Trophoblast cell (in vitro differentiated cells and primary cell): ENCODE measurements at regions not wholly inside any gene's neighbourhood (a gene's known extent, or its start where the extent isn't known, plus 50 kb on each side); places are given as distances from the start of the nearest gene placed in this dataset.

Experiments used
- DNase-seq, 2 donors: peaks; one replicate each; pipeline ENCODE4 v3.0.0-alpha.2; 2016
- H2AFZ ChIP-seq: 2 replicates; pipeline ENCODE4 v1.6.1; 2013; ENCODE audit warnings: low read length, moderate library complexity, mild to moderate bottlenecking; ENCODE audit not compliant: insufficient read depth, poor library complexity
- H2AK5ac ChIP-seq: 2 replicates; pipeline ENCODE4 v1.6.1; 2013; ENCODE audit warnings: mild to moderate bottlenecking, low read length
- H2BK120ac ChIP-seq: 2 replicates; pipeline ENCODE4 v1.6.1; 2013; ENCODE audit warnings: low read length, mild to moderate bottlenecking, moderate library complexity; ENCODE audit not compliant: insufficient read depth, poor library complexity
- H2BK12ac ChIP-seq: 2 replicates; pipeline ENCODE4 v1.6.1; 2013; ENCODE audit warnings: mild to moderate bottlenecking, low read length, moderate library complexity
- H2BK5ac ChIP-seq: 2 replicates; pipeline ENCODE4 v1.6.1; 2013; ENCODE audit warnings: low read length, low read depth, moderate library complexity, mild to moderate bottlenecking; ENCODE audit not compliant: poor library complexity
- H3K14ac ChIP-seq: 2 replicates; pipeline ENCODE4 v1.6.1; 2013; ENCODE audit warnings: mild to moderate bottlenecking, low read length
- H3K18ac ChIP-seq: 2 replicates; pipeline ENCODE4 v1.6.1; 2013; ENCODE audit warnings: mild to moderate bottlenecking, low read length
- H3K23ac ChIP-seq: 2 replicates; pipeline ENCODE4 v1.6.1; 2013; ENCODE audit warnings: low read length
- H3K27ac ChIP-seq: 2 replicates; pipeline ENCODE4 v1.5.1; 2013; ENCODE audit warnings: low read depth, mild to moderate bottlenecking, inconsistent platforms, low read length, moderate library complexity
- H3K27me3 ChIP-seq: 2 replicates; pipeline ENCODE4 v1.6.1; 2013; ENCODE audit warnings: inconsistent platforms, mild to moderate bottlenecking, low read length, moderate library complexity; ENCODE audit not compliant: insufficient read depth
- H3K36me3 ChIP-seq, 2 experiments: 1 replicate in 1 of 2; 2 replicates in 1 of 2; pipeline ENCODE4 v1.6.1; 2013; ENCODE audit warnings: low read length in 2 of 2, mild to moderate bottlenecking in 2 of 2, moderate library complexity in 1 of 2; ENCODE audit not compliant: insufficient read depth in 2 of 2, control insufficient read depth in 1 of 2
- H3K4ac ChIP-seq: 2 replicates; pipeline ENCODE4 v1.6.1; 2013; ENCODE audit warnings: low read depth, mild to moderate bottlenecking, low read length, moderate library complexity
- H3K4me1 ChIP-seq, 2 experiments: 1 replicate in 1 of 2; 2 replicates in 1 of 2; pipeline ENCODE4 v1.6.1; 2013; ENCODE audit warnings: low read length in 2 of 2, mild to moderate bottlenecking in 2 of 2, moderate library complexity in 1 of 2; ENCODE audit not compliant: insufficient read depth in 2 of 2, control insufficient read depth in 1 of 2
- H3K4me2 ChIP-seq: 2 replicates; pipeline ENCODE4 v1.6.1; 2013; ENCODE audit warnings: inconsistent platforms, mild to moderate bottlenecking, low read length, moderate library complexity
- H3K4me3 ChIP-seq: 2 replicates; pipeline ENCODE4 v1.5.1; 2013; ENCODE audit warnings: mild to moderate bottlenecking, low read depth, low read length, inconsistent platforms
- H3K79me1 ChIP-seq: one replicate; pipeline ENCODE4 v1.6.1; 2013; ENCODE audit warnings: low read length
- H3K79me2 ChIP-seq: 2 replicates; pipeline ENCODE4 v1.6.1; 2013; ENCODE audit warnings: low read length, mild to moderate bottlenecking; ENCODE audit not compliant: control insufficient read depth, insufficient read depth, poor library complexity
- H3K9ac ChIP-seq: 2 replicates; pipeline ENCODE4 v1.6.1; 2013; ENCODE audit warnings: mild to moderate bottlenecking, low read length
- H3K9me3 ChIP-seq: 2 replicates; pipeline ENCODE4 v1.6.1; 2013; ENCODE audit warnings: low read depth, mild to moderate bottlenecking, control low read depth, inconsistent platforms, low read length; ENCODE audit not compliant: insufficient read depth
- H4K12ac ChIP-seq: 2 replicates; pipeline ENCODE4 v1.6.1; 2013; ENCODE audit warnings: low read depth, mild to moderate bottlenecking, low read length, moderate library complexity
- H4K8ac ChIP-seq: 2 replicates; pipeline ENCODE4 v1.6.1; 2013; ENCODE audit warnings: low read depth, mild to moderate bottlenecking, low read length, moderate library complexity
- H4K91ac ChIP-seq: one replicate; pipeline ENCODE4 v1.6.1; 2013; ENCODE audit warnings: low read depth, mild to moderate bottlenecking, low read length, moderate library complexity
- WGBS: extraction: QIAGEN DNeasy Blood & Tissue Kit; methylation state at CpG from one replicate; pipeline ENCODE4 v1.1.7; 2013; ENCODE audit warnings: missing lambda C conversion rate; ENCODE audit not compliant: insufficient read length, insufficient coverage; ENCODE audit errors: extremely low coverage; 5-methylcytosine and 5-hydroxymethylcytosine counted together

- no peak overlapping the region for H3K4ac ChIP-seq
- H3K79me1 ChIP-seq = no peaks in the 10 kb centered on the region
- H3K18ac ChIP-seq = no peak overlapping the region
- no peaks in the 10 kb centered on the region for H3K79me2 ChIP-seq
- H4K12ac ChIP-seq = no peak overlapping the region
- H3K23ac ChIP-seq = no peak overlapping the region
- H3K27me3 ChIP-seq = no peaks in the 10 kb centered on the region
- no peak overlapping the region for H4K91ac ChIP-seq
- no peak overlapping the region for H2AFZ ChIP-seq
- no CpG with 5 or more reads among the region's 10 CpGs for WGBS
- no peak overlapping the region for H2AK5ac ChIP-seq
- no peak overlapping the region for H3K27ac ChIP-seq
- H3K9me3 ChIP-seq = peaks cover 5% of the 10 kb centered on the region
- no peak overlapping the region for H3K4me3 ChIP-seq
- H3K4me1 ChIP-seq = no peaks in the 10 kb centered on the region
- no peaks in the 10 kb centered on the region for H3K36me3 ChIP-seq
- no peak overlapping the region for H2BK120ac ChIP-seq
- no peak overlapping the region for H2BK12ac ChIP-seq
- H3K9ac ChIP-seq = no peak overlapping the region
- no peak overlapping the region for H2BK5ac ChIP-seq
- no peak overlapping the region for H4K8ac ChIP-seq
- DNase-seq = no peak
- no peak overlapping the region for H3K14ac ChIP-seq
- no peak overlapping the region for H3K4me2 ChIP-seq
Measured at GRCh38 chr22:49439373-49439772, 388.3 kb downstream of the BRD1 start.

DNA sequence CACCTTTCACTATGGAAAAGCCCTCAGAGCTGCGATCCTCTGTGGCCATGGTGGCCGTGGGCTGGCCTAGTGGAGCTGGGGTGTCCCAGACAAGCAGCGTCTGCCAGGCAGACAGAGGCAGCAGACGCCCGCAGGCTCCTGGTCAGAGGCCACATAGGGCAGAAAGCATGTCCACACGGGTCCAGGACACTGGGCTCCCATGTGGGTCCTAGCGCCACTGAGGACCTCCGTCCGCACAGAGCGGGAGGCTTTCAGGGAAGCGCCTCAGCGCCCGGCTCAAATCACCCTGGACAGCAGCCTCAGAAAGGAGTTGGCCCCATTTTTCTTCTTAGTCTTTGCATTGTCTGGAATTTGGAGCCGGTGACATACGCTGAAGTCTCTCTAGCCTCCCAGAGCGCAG, 389.7 kb downstream of the BRD1 start:
- no peaks in the 10 kb centered on the region for H3K79me2 ChIP-seq

GRCh38 chr22:49437356-49437755, 390.3 kb downstream of the BRD1 start:
- Histone ChIP-seq H3K79me2 (no peaks in the 10 kb centered on the region), H3K79me1 (no peaks in the 10 kb centered on the region), H3K4me2 (no peak overlapping the region), H3K4ac (no peak overlapping the region), H2AK5ac (no peak overlapping the region), H3K36me3 (no peaks in the 10 kb centered on the region), H3K27me3 (no peaks in the 10 kb centered on the region), H3K18ac (no peak overlapping the region), H3K27ac (no peak overlapping the region), H3K14ac (no peak overlapping the region), H4K91ac (no peak overlapping the region), H3K9ac (no peak overlapping the region), H3K23ac (no peak overlapping the region), H3K4me1 (no peaks in the 10 kb centered on the region), H3K4me3 (no peak overlapping the region), H2AFZ (no peak overlapping the region), H3K9me3 (peaks cover 10% of the 10 kb centered on the region), H2BK12ac (no peak overlapping the region), H2BK120ac (no peak overlapping the region), H4K8ac (no peak overlapping the region), H4K12ac (no peak overlapping the region), H2BK5ac (no peak overlapping the region)
- DNase-seq = no peak
- no CpG with 5 or more reads among the region's 17 CpGs for WGBS

More for the DNA sequence above, 389.7 kb downstream of the BRD1 start:
- Histone ChIP-seq H3K4me2 (no peak overlapping the region), H4K91ac (no peak overlapping the region), H3K4me1 (no peaks in the 10 kb centered on the region), H3K9me3 (peaks cover 10% of the 10 kb centered on the region), H4K12ac (no peak overlapping the region), H3K27me3 (no peaks in the 10 kb centered on the region), H3K14ac (no peak overlapping the region), H3K27ac (no peak overlapping the region), H2AK5ac (no peak overlapping the region), H3K36me3 (no peaks in the 10 kb centered on the region), H2BK12ac (no peak overlapping the region), H2AFZ (no peak overlapping the region), H4K8ac (no peak overlapping the region), H3K18ac (no peak overlapping the region), H3K4me3 (no peak overlapping the region), H2BK5ac (no peak overlapping the region), H2BK120ac (no peak overlapping the region), H3K79me1 (no peaks in the 10 kb centered on the region), H3K23ac (no peak overlapping the region), H3K4ac (no peak overlapping the region), H3K9ac (no peak overlapping the region)
- no peak for DNase-seq
- WGBS = no CpG with 5 or more reads among the region's 16 CpGs

DNA sequence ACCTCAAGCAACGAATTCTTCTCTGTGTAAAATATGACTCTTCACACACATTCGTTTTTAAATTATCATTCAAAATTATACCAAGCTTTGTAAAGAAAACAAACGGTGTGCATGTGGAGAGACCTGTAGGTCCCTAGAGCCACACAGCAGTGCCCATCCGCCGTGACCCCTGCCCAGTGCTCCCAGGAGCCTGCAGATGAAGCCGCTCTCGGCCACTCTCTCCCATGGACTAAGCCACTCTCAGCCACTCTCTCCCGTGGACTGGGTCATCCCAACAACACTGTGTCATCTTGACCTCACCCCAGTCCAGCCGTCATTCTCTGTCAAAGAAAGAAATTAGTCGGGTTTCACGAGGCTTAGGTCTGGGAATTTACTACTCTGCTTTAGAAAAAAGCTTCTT, 391.6 kb downstream of the BRD1 start:
- Histone ChIP-seq H3K36me3 (no peaks in the 10 kb centered on the region), H2BK5ac (no peak overlapping the region), H3K79me1 (no peaks in the 10 kb centered on the region), H3K79me2 (no peaks in the 10 kb centered on the region), H3K14ac (no peak overlapping the region), H3K4me3 (no peak overlapping the region), H3K9ac (no peak overlapping the region), H3K18ac (no peak overlapping the region), H3K4me2 (no peak overlapping the region), H2AK5ac (no peak overlapping the region), H3K23ac (no peak overlapping the region), H4K12ac (no peak overlapping the region), H4K8ac (no peak overlapping the region), H2BK120ac (no peak overlapping the region), H4K91ac (no peak overlapping the region), H3K4me1 (no peaks in the 10 kb centered on the region), H3K4ac (no peak overlapping the region), H3K27me3 (no peaks in the 10 kb centered on the region), H3K27ac (no peak overlapping the region), H3K9me3 (peaks cover 10% of the 10 kb centered on the region), H2BK12ac (no peak overlapping the region), H2AFZ (no peak overlapping the region)
- no CpG with 5 or more reads among the region's 11 CpGs for WGBS
- no peak for DNase-seq
